Neural cell (in vitro differentiated cells): ENCODE measurements at regions not wholly inside any gene's neighbourhood (a gene's known extent, or its start where the extent isn't known, plus 50 kb on each side); places are given as distances from the start of the nearest gene placed in this dataset.

ENCODE experiments used
- CTCF ChIP-seq: fragments of 450-650 bp; IDR thresholded peaks from 2 replicates; pipeline ENCODE4 v1.5.1; 2014; ENCODE audit warnings: antibody characterized with exemption, mild to moderate bottlenecking, moderate library complexity; ENCODE audit not compliant: poor library complexity, severe bottlenecking
- EZH2 ChIP-seq: fragments of 200-600, 300-800 bp; shearing (Covaris generic), sonication (generic); IDR thresholded peaks from 2 replicates; pipeline ENCODE4 v1.6.1; 2014; ENCODE audit warnings: antibody characterized with exemption, low read length, borderline replicate concordance, mild to moderate bottlenecking; ENCODE audit not compliant: insufficient read depth, poor library complexity, severe bottlenecking
- MXI1 ChIP-seq: fragments of 450-650 bp; conservative IDR thresholded peaks from 2 replicates; pipeline ENCODE4 v1.6.1; 2014; ENCODE audit warnings: antibody characterized with exemption, mild to moderate bottlenecking; ENCODE audit not compliant: poor library complexity, severe bottlenecking
- POLR2AphosphoS5 ChIP-seq: IDR thresholded peaks from 2 replicates; pipeline ENCODE4 v1.6.1; 2012
- RAD21 ChIP-seq: fragments of 450-650 bp; conservative IDR thresholded peaks from 2 replicates; pipeline ENCODE4 v1.6.1; 2014; ENCODE audit warnings: antibody characterized with exemption, mild to moderate bottlenecking, moderate library complexity
- REST ChIP-seq: IDR thresholded peaks from 2 replicates; pipeline ENCODE4 v1.6.1; 2012; ENCODE audit warnings: borderline replicate concordance
- SMC3 ChIP-seq: fragments of 450-650 bp; conservative IDR thresholded peaks from 2 replicates; pipeline ENCODE4 v1.6.1; 2014; ENCODE audit warnings: antibody characterized with exemption, mild to moderate bottlenecking, moderate library complexity; ENCODE audit not compliant: poor library complexity
- TAF1 ChIP-seq: IDR thresholded peaks from 2 replicates; pipeline ENCODE4 v1.6.1; 2012; ENCODE audit warnings: low read depth

- no peak for TF ChIP-seq POLR2AphosphoS5
- no peak for TF ChIP-seq CTCF
- TF ChIP-seq RAD21, result no peak
- no peak for TF ChIP-seq MXI1
- no peak for TF ChIP-seq SMC3
- no peak for TF ChIP-seq EZH2
- no peak for TF ChIP-seq REST
- no peak for TF ChIP-seq TAF1
These were observed 532.3 kb upstream of the ZNF608 start for GRCh38 chr5:125278711-125279110.
